HG03571 (cell line): ENCODE measurements at regions not wholly inside any gene's neighbourhood (a gene's known extent, or its start where the extent isn't known, plus 50 kb on each side); places are given as distances from the start of the nearest gene placed in this dataset.
"Not testable (repeated sequence)": the region's sequence is repeated elsewhere in the genome, so short reads cannot be mapped to it uniquely, and the experiment has no call there.

Experiments used
- ATAC-seq: cut with Tn5 transposase; IDR thresholded peaks from one replicate; pipeline ENCODE4 v1.9.1; 2021; ENCODE audit not compliant: unreplicated experiment

DNA sequence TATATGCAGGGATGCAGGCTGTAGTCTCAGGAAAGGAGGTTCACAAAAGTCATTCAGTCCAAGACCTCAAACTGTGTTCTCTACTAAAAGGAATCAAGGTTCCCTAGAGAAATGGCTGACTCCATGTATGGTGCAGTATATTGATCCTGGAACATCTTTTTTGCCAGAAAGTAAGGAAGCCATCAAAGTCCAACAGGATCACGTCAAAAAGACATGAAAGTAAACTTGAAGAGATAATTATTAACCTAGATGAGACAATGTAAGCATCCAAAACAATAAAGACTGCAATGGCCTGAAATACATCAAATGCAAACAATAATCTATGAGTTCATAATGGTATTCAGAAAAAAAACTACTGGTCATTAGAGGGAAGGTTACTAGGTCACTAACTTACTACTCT is 115.6 kb upstream of the FABP2 start:
- not testable (repeated sequence) for ATAC-seq

DNA sequence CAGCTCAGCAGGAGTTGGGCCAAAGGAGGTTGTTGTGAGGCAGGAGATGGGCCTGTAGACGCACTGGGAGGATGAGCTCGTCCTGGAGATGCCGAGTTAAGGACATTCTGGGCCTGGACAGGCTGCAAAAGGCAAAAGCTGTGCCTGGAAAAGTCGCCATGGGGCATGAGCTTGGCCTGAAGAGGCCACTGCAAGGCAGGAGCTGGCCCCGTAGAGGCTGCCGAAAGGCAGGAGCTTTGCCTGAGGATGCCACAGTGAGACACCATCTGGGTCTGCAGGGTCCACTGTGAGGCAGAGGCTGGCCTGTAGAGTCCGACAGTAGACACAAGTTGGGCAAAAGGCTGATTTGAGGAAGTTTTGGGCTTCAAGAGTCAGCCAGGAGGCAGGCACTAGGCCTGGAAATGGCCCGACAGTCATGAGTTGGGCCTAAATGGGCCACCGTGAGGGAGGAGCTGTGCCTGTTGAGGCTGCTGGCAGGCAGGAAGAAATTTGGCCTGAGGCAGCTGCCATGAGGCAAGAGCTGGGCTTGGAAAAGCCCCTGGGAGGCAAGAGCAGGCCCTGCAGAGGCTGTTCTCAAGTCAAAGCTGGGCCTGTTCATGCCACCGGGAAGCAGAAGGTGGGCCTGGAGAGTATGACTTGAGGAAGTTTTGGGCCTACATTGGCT is 86.8 kb upstream of the FABP2 start:
- not testable (repeated sequence) for ATAC-seq

DNA sequence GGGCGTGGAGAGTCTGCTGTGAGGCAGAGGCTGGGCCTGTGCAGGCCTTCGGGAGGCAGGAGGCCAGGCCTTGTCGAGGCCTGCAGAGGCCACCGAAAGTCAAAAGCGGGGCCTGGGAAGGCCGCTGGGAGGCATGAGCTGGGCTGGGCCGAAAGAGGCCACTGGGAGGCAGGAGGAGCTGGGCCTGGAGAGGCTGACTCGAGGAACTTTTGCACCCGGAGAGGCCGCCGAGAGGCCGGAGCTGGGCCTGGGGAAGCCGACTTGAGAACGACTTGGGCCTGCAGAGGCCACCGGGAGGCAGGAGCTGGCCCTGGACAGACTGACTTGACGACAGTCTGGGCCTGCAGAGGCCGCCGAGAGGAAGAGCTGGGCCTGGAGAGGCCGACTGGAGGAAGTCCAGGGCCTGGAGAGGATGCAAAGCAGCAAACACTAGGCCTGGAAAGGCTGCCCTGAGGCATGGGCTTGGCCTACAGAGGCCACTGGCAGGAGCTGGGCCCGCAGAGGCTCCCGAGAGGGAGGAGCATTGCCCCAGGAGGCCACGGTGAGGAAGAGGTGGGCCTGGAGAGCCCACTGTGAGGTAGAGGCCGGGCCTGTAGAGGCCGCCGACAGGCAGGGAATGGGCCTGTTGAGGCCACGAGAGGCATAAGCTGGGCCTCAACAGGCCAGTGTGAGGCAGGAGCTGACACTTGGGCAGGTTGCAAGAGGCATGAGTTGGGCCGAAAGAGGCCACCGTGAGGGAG is 85.0 kb upstream of the FABP2 start:
- not testable (repeated sequence) for ATAC-seq

DNA sequence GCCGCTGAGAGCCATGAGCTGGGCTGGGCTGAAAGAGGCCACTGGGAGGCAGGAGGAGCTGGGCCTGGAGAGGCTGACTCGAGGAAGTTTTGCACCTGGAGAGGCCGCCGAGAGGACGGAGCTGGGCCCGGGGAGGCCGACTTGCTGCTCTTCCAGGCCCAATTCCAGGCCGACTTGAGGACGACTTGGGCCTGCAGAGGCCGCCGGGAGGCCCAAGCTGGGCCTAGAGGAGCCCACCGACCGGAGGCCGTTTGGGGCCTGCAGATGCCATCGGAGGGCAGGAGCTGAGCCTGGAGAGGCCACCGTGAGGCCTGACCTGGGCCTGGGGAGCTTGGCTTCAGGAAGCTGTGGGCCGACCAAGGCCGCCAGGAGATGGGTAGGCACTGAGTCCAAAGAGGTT is 84.1 kb upstream of the FABP2 start:
- not testable (repeated sequence) for ATAC-seq

DNA sequence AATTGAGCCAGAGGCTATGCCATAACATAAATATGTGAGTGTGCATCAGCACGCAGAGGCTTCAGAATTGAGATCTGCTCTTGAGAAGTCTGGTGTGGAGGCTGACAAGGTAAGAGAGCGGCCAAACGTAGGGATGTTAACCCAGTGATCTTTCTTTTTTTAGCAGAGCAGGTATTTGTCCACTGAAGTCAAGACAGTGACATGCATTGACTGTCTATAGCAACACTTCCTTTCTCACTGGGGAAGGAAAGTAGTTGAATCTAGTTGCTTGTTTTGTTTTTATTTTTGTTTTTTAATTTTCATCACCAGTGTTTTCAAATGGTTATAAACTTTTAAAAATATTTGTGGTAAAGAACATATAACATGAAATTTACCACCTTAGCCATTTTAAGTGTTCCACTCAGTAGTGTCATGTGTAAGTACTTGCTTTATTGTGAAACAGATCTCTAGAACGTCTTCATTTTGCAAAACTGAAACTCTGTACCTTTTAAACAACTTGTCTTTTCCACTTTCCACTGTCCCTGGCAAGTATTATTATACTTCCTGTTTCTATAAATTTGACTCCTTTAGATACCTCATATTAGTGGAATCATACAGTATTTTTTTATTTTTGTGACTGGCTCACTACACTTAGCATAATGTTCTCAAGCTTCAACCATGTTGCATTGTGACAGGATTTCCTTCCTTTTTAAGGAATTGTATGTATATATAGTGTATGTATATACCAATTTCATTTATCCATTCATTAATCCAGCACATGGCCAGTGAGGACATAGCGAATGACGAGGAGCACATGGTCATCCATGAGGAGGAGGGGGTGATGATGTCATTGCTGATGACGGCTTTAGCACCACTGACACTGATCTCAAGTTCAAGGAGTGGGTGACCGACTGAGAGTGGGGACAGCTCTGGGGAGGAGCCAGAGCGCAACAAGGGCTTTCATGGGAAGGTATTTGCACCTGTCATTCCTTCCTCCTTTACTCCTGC is 80.7 kb upstream of the FABP2 start:
- peak; percentile 69 for ATAC-seq

DNA sequence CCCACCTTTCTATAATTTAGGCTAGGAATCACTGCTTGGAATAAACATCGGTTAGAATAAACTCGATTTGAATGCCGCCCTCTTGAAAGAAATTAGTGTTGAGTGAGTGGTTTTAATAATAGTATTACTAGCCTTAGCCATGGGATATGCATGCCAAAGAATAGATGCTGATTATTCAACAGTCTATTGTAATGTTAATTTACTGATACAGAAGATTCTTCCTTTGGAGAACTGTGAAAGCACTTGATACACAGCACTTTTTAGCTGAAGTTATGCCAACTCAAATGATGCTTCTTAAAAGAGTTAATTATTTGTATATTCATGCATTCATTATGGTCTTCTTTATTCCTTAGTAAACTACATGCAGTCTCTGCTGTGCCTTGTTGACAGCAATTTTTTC is 73.8 kb upstream of the FABP2 start:
- ATAC-seq: not testable (repeated sequence)

DNA sequence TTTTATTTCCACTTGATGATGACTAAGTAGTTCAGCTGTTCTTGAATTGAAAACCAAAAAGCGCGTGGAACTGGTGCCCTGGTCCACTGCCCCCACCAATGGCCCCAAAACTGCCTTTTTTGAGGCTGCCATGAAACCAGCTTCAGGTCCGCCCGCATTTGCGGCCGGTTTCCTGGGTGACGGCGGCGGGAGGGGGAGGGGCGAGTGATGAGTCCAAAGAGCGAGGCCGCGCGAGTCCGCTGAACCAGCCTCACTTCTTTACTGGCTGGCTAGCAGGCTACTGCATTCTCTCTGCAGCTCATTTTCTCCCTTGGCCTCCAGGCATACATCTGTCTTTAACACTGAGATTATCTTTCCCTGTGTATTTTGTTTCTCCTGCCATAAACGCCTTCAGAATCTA is 72.9 kb upstream of the FABP2 start:
- no peak for ATAC-seq

DNA sequence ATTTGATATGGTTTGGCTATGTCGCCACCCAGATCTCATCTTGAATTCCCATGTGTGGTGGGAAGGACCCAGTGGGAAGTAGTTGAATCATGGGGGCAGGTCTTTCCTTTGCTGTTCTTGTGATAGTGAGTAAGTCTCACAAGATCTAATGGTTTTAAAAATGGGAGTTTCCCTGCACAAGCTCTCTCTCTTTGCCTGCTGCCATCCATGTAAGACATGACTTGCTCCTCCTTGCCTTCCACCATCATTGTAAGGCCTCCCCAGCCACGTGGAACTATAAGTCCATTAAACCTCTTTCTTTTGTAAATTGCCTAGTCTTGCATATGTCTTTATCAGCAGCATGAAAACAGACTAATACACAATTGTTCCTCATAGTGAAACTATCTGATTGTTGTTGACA is 66.9 kb upstream of the FABP2 start:
- not testable (repeated sequence) for ATAC-seq

DNA sequence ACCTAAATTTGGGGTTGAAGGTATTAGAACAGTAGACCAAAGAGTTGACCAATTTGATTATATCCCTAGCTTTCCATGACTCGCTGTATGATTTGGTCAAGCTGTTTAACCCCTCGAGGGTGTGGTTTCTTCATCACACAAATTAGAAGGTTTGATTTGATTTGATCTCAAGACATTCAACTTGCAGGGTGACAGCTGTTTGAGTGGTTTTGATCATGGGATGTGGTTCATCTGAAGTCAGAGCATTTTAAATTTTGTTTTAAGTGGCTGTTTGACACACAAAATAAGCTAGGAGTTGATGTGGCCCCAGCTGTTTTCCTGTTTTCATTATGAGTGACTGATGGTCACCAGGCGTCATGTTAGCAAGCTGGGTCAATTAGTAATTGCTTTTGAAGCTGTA is 52.7 kb upstream of the FABP2 start:
- not testable (repeated sequence) for ATAC-seq

DNA sequence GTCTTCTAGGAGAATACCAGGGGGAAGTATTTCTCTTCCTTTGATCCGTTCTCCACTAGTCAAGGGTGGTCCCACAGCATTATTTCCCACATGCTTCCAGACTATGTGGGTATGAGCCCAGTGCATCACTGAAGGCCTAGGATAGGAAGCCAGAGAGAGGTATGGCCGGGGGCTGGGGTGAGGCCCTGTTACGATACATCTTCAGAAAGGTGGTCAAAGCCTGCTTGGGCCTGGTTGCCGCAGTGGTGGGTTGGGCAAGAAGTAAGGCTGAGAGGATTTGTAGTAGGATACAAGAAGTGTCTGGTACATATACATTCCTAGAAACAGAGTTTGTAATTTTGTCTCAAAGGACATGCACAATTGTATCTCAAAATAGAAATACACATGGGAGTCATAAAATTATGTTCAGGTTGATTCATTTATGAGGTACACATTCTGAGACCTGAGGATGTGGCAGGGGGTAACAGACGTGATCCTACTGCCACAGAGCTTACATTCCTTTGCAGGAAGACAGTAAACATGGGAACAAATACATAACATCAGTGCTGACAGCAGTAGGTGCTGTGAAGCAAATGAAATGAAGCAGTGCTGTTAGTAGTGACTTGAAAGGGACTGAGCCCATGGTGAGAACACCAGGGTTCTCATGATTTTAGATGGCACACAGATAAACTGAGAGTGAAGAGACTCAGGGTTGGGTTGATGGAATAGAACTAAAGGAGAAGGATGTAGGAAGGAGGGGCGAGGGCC is 50.6 kb upstream of the FABP2 start:
- ATAC-seq: not testable (repeated sequence)
